A549 (cell line): ENCODE measurements at regions not wholly inside any gene's neighbourhood (a gene's known extent, or its start where the extent isn't known, plus 50 kb on each side); places are given as distances from the start of the nearest gene placed in this dataset.

Experiments
- ATAC-seq, 2 experiments: fragments of 200-7000 bp in 1 of 2; fragments of >200 bp in 1 of 2; cut with Nextera tagmentation in 1 of 2; cut with Tn5 transposase in 1 of 2; 3 replicates each; pipeline versions ENCODE4 v1.8.0 to v1.9.1; 2018 to 2020; ENCODE audit warnings: mild to moderate bottlenecking in 1 of 2, moderate library complexity in 1 of 2
- CTCF ChIA-PET: fragments of 300-600 bp; sonication (Branson Sonifier 250); formaldehyde crosslinking; extraction: SDS; loops from one replicate; lab custom pipeline; 2021; ENCODE audit warnings: antibody characterized with exemption, inconsistent platforms; lab: Yijun Ruan, JAX
- POLR2A ChIA-PET: fragments of 350-600 bp; formaldehyde crosslinking; extraction: SDS; loops from one replicate; lab custom pipeline; 2021; ENCODE audit warnings: antibody characterized with exemption, inconsistent platforms; lab: Yijun Ruan, JAX
- DNase-seq, 2 experiments: peaks; one replicate each; pipeline versions ENCODE4 v3.0.0 to v3.0.0-alpha.2; 2011 to 2016; ENCODE audit warnings: low read depth in 1 of 2, low spot score in 1 of 2
- FAIRE-seq: peaks from 2 replicates; lab custom pipeline; 2011; peaks lifted over from hg19 to GRCh38; lab: Jason Lieb, UNC
- H3K27ac ChIP-seq, 2 experiments: fragments of >200 bp; sonication (Bioruptor Twin); formaldehyde crosslinking; 3 replicates each; pipeline ENCODE4 v1.5.1; 2016 to 2017
- H3K4me1 ChIP-seq: fragments of >200 bp; sonication (Bioruptor Twin); formaldehyde crosslinking; 3 replicates; pipeline ENCODE4 v1.6.1; 2016
- H3K4me2 ChIP-seq: fragments of >200 bp; sonication (Bioruptor Twin); formaldehyde crosslinking; 3 replicates; pipeline ENCODE4 v1.6.1; 2016
- H3K4me3 ChIP-seq: fragments of >200 bp; sonication (Bioruptor Twin); formaldehyde crosslinking; 3 replicates; pipeline ENCODE4 v1.5.1; 2016
- H3K9me3 ChIP-seq: fragments of >200 bp; sonication (Bioruptor Twin); formaldehyde crosslinking; 3 replicates; pipeline ENCODE4 v1.6.1; 2016
- BHLHE40 ChIP-seq: IDR thresholded peaks from 2 replicates; pipeline ENCODE4 v1.6.1; 2012; ENCODE audit warnings: low read depth, low read length, inconsistent platforms
- CHD2 ChIP-seq: fragments of 150-350 bp; IDR thresholded peaks from 2 replicates; pipeline ENCODE4 v1.6.1; 2014; ENCODE audit warnings: low read length; ENCODE audit not compliant: partially characterized antibody
- CTCF ChIP-seq: fragments of >200 bp; sonication (Bioruptor Twin); formaldehyde crosslinking; IDR thresholded peaks from 3 replicates; pipeline ENCODE4 v1.5.1; 2016
- E2F6 ChIP-seq: IDR thresholded peaks from 2 replicates; pipeline ENCODE4 v1.6.1; 2012; ENCODE audit warnings: low read depth, borderline replicate concordance
- EHMT2 ChIP-seq: fragments of 200-600 bp; sonication (generic); IDR thresholded peaks from 2 replicates; pipeline ENCODE4 v1.6.1; 2016; ENCODE audit warnings: antibody characterized with exemption, low read depth, mild to moderate bottlenecking, moderate library complexity
- ELK1 ChIP-seq: fragments of 150-350 bp; IDR thresholded peaks from 2 replicates; pipeline ENCODE4 v1.6.1; 2014; ENCODE audit warnings: low read depth, mild to moderate bottlenecking, low read length
- EP300 ChIP-seq, 2 experiments: fragments of >200 bp; sonication (Bioruptor Twin); formaldehyde crosslinking; IDR thresholded peaks; 2 replicates in 1 of 2; 3 replicates in 1 of 2; pipeline ENCODE4 v1.6.1; 2016 to 2017
- FOSL2 ChIP-seq, 2 experiments: fragments of 450-650 bp in 1 of 2; fragments of >200 bp in 1 of 2; sonication (Bioruptor Twin) in 1 of 2; formaldehyde crosslinking; IDR thresholded peaks; 2 replicates each; pipeline versions ENCODE4 v1.5.0 to v1.6.1; 2016 to 2020; ENCODE audit warnings: mild to moderate bottlenecking in 1 of 2, moderate library complexity in 1 of 2
- FOXS1 ChIP-seq: fragments of 250-450 bp; sonication (Bioruptor Pico); IDR thresholded peaks from 2 replicates; pipeline ENCODE4 v1.5.0; 2020; ENCODE audit warnings: mild to moderate bottlenecking, moderate library complexity
- HDAC2 ChIP-seq: fragments of 200-600 bp; sonication (generic); IDR thresholded peaks from 2 replicates; pipeline ENCODE4 v1.6.1; 2016
- HEYL ChIP-seq: fragments of 250-450 bp; sonication (Bioruptor Pico); IDR thresholded peaks from 2 replicates; pipeline ENCODE4 v1.8.0; 2021; ENCODE audit warnings: mild to moderate bottlenecking, moderate library complexity
- HOXB5 ChIP-seq: fragments of 250-450 bp; sonication (Bioruptor Pico); IDR thresholded peaks from 2 replicates; pipeline ENCODE4 v1.5.0; 2020; ENCODE audit warnings: mild to moderate bottlenecking, moderate library complexity
- JUN ChIP-seq, 2 experiments: fragments of >200 bp; sonication (Bioruptor Twin); formaldehyde crosslinking; IDR thresholded peaks; 2 replicates in 1 of 2; 3 replicates in 1 of 2; pipeline ENCODE4 v1.6.1; 2016 to 2017
- JUNB ChIP-seq: fragments of >200 bp; sonication (Bioruptor Twin); formaldehyde crosslinking; IDR thresholded peaks from 2 replicates; pipeline ENCODE4 v1.6.1; 2016
- KDM1A ChIP-seq: fragments of 200-600 bp; sonication (generic); IDR thresholded peaks from 2 replicates; pipeline ENCODE4 v1.6.1; 2016; ENCODE audit warnings: low read depth, mild to moderate bottlenecking
- NPAS2 ChIP-seq: fragments of 250-450 bp; sonication (Bioruptor Pico); IDR thresholded peaks from 2 replicates; pipeline ENCODE4 v1.8.0; 2022; ENCODE audit warnings: mild to moderate bottlenecking, moderate library complexity, borderline replicate concordance
- NR3C1 ChIP-seq: fragments of >200 bp; sonication (Bioruptor Twin); formaldehyde crosslinking; IDR thresholded peaks from 3 replicates; pipeline ENCODE4 v1.6.1; 2017
- RAD21 ChIP-seq, 2 experiments: fragments of >200 bp in 1 of 2; sonication (Bioruptor Twin) in 1 of 2; formaldehyde crosslinking in 1 of 2; IDR thresholded peaks in 1 of 2; conservative IDR thresholded peaks in 1 of 2; 2 replicates in 1 of 2; 3 replicates in 1 of 2; pipeline ENCODE4 v1.6.1; 2012 to 2018; ENCODE audit warnings: inconsistent platforms in 1 of 2
- RARB ChIP-seq: fragments of 250-450 bp; sonication (Bioruptor Pico); IDR thresholded peaks from 2 replicates; pipeline ENCODE4 v1.8.0; 2021; ENCODE audit warnings: mild to moderate bottlenecking, moderate library complexity
- RCOR1 ChIP-seq: fragments of 150-350 bp; IDR thresholded peaks from 2 replicates; pipeline ENCODE4 v1.6.1; 2014; ENCODE audit warnings: antibody characterized with exemption, low read length, low read depth
- SMC3 ChIP-seq: fragments of >200 bp; sonication (Bioruptor Twin); formaldehyde crosslinking; IDR thresholded peaks from 3 replicates; pipeline ENCODE4 v1.6.1; 2018; ENCODE audit warnings: inconsistent platforms
- TP53 ChIP-seq: fragments of 250-450 bp; sonication (Bioruptor Pico); IDR thresholded peaks from 2 replicates; pipeline ENCODE4 v1.5.0; 2021; ENCODE audit warnings: mild to moderate bottlenecking, moderate library complexity
- ZFP36 ChIP-seq: fragments of 450-650 bp; IDR thresholded peaks from 2 replicates; pipeline ENCODE4 v1.6.1; 2014; ENCODE audit warnings: borderline replicate concordance; ENCODE audit not compliant: partially characterized antibody
- ZSCAN20 ChIP-seq: fragments of 250-450 bp; sonication (Bioruptor Pico); IDR thresholded peaks from 2 replicates; pipeline ENCODE4 v1.8.0; 2022; ENCODE audit warnings: mild to moderate bottlenecking, moderate library complexity
- WGBS: methylation state at CpG from one replicate; pipeline ENCODE4 v1.1.6; 2017; ENCODE audit errors: missing lambda C conversion rate; 5-methylcytosine and 5-hydroxymethylcytosine counted together
- TF ChIP-seq, protein P1 (sequence below): IDR thresholded peaks from 2 replicates; pipeline ENCODE4 v1.6.1; 2012
- TF ChIP-seq, protein P2 (sequence below): fragments of 450-650 bp; IDR thresholded peaks from 2 replicates; pipeline ENCODE4 v1.6.1; 2014; ENCODE audit warnings: antibody characterized with exemption

DNA sequence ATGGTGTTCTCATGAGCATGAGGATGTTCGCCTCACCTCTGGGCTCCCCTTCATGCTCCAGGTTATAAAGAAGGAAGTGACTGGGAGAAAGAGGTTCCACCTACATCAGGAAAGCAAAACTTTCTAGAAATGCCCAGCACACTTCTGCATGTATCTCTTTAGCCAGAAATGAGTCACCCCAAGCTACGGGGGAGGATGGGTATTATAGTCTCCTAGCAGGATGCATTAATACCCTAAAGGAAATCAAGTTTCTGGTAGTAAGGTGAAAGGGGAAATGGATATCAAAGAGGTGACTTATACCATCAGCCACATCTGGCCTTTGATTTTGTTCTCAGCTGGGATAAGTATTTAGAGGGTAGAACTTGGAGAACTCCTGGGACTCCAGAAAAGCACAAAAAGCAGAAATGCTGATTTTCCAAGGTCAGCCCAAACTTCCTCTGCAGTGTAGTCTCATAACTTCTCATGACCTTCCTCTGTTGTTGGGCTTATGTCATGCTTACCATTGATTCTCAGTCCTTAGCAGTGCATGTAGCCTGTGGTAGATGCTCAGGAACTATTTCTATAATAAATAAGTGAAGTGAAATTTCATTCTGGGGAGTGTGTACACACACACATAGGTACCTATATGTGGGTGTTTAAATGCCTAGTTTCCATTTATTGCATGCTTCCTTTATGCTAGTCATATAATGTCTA lies 209.4 kb upstream of the CRY1 start:
- WGBS: 45% methylated on average over 2 of the region's 2 CpGs
- no peak for ATAC-seq

DNA sequence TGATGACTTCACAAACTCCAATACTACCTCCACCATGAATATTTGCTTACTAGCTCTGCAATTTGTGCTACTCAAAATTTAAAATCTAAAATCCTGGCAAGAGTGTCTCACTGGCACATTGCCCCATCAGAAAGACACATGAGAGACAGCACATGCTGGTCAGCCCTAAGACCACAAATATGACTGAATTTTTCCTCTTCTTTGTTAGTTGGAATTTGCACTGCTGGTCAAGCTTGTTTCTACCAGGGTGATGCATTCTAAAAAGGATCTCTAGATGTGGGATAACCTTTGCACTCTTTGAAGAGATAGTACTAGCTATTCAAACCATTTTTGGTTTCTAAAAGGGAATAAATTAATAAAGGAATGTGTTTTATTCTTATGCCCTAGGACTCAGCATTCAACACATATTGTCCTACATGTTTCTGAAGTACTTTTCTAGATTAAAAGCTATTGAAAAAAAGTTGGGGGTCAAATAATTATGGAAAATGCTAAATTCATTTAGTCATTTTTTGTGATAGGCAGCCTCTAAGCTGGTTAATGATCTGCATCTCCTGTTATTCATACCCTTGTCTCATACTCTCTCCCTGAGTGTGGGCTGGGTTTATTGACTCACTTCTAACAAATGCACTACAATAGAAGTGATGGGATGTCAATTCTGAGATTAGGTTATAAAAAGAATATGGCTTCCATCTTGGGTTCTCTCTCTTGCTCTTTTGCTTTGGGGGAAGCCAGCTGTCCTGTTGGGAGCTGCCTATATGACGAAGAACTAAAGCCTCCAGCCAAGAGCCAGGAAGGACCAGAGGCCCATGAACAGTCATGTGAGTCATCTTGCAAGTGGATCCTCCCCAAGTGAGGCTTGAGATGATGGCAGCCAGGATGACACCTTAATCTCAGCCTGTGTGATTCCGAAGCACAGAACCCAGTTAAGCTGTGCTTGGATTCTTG lies 211.5 kb upstream of the CRY1 start:
- peak; percentile 61 for FAIRE-seq
- DNase-seq: peak in 1 of 2 experiments; percentile 25
- H3K4me3 ChIP-seq: no peak overlapping the region
- H3K9me3 ChIP-seq: no peaks in the 10 kb centered on the region
- ChIA-PET CTCF (interaction anchor here (0.7 to 3.5 kb wide), 8 partner anchors 10 to 302 kb away, joined by 3 to 21 read pairs (median 4); no protein-coding TSS in a partner anchor), POLR2A (no interaction called here)
- no peak overlapping the region for H3K27ac ChIP-seq
- no peaks in the 10 kb centered on the region for H3K4me1 ChIP-seq
- WGBS: 45% methylated on average over 2 of the region's 2 CpGs
- H3K4me2 ChIP-seq: no peak overlapping the region
- no peak for TF ChIP-seq RAD21 (conservative IDR thresholded peaks at IDR 0.05 in 1 of 2, IDR thresholded peaks at IDR 0.05 in 1 of 2)
- no peak for TF ChIP-seq ZFP36
- no peak for TF ChIP-seq RARB (CRISPR knock-in tag)
- no peak for TF ChIP-seq HDAC2
- no peak for TF ChIP-seq EP300 (IDR thresholded peaks at IDR 0.05)
- TF ChIP-seq SMC3: no peak
- no peak for TF ChIP-seq TP53 (CRISPR knock-in tag)
- no peak for TF ChIP-seq BHLHE40
- no peak for TF ChIP-seq NR3C1
- TF ChIP-seq HEYL: no peak
- no peak for TF ChIP-seq EHMT2
- no peak for TF ChIP-seq JUNB
- no peak for TF ChIP-seq ELK1
- no peak for ATAC-seq

More for the DNA sequence above, 209.4 kb upstream of the CRY1 start:
- no peaks in the 10 kb centered on the region for H3K9me3 ChIP-seq
- no peak for DNase-seq
- no peak overlapping the region for H3K4me2 ChIP-seq
- POLR2A ChIA-PET: no interaction called here
- CTCF ChIA-PET: interaction anchor here (0.8 to 1.4 kb wide), 2 partner anchors 15 to 171 kb away, joined by 3 to 6 read pairs; no protein-coding TSS in a partner anchor
- no peak for FAIRE-seq
- H3K27ac ChIP-seq: no peak overlapping the region
- TF ChIP-seq JUN (IDR thresholded peaks at IDR 0.05): no peak
- TF ChIP-seq CTCF: no peak
- TF ChIP-seq HOXB5 (CRISPR knock-in tag): no peak
- no peak for TF ChIP-seq TP53 (CRISPR knock-in tag)
- no peak for TF ChIP-seq RCOR1
- TF ChIP-seq CHD2: no peak
- no peak for TF ChIP-seq NPAS2
- no peak for TF ChIP-seq KDM1A
- TF ChIP-seq, protein P1, sequence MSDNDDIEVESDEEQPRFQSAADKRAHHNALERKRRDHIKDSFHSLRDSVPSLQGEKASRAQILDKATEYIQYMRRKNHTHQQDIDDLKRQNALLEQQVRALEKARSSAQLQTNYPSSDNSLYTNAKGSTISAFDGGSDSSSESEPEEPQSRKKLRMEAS: no peak
- TF ChIP-seq FOXS1: no peak
- TF ChIP-seq FOSL2 (IDR thresholded peaks at IDR 0.05): no peak
- no peak for TF ChIP-seq FOSL2 (CRISPR knock-in tag; IDR thresholded peaks at IDR 0.05)
- TF ChIP-seq ZSCAN20 (CRISPR knock-in tag): no peak
- TF ChIP-seq, protein P2, sequence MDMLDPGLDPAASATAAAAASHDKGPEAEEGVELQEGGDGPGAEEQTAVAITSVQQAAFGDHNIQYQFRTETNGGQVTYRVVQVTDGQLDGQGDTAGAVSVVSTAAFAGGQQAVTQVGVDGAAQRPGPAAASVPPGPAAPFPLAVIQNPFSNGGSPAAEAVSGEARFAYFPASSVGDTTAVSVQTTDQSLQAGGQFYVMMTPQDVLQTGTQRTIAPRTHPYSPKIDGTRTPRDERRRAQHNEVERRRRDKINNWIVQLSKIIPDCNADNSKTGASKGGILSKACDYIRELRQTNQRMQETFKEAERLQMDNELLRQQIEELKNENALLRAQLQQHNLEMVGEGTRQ: no peak
- no peak for TF ChIP-seq ELK1
- TF ChIP-seq E2F6: no peak
- H3K4me1 ChIP-seq: no peaks in the 10 kb centered on the region
- H3K4me3 ChIP-seq: no peak overlapping the region
